Right lobe of liver (tissue), 4 donors: ENCODE measurements at regions not wholly inside any gene's neighbourhood (a gene's known extent, or its start where the extent isn't known, plus 50 kb on each side); places are given as distances from the start of the nearest gene placed in this dataset.

Source experiments
- POLR2A ChIP-seq: fragments of 450-650 bp; IDR thresholded peaks from one replicate; pipeline ENCODE4 v1.6.1; 2017; ENCODE audit warnings: antibody characterized with exemption, mild to moderate bottlenecking
- TF ChIP-seq, protein P1 (sequence below), 4 donors: fragments of 200-600 bp in 3 of 4; fragments of 450-650 bp in 1 of 4; IDR thresholded peaks; one replicate each; pipeline versions ENCODE4 v1.5.1 to v1.8.0; 2016 to 2022; ENCODE audit warnings: antibody characterized with exemption in 4 of 4, mild to moderate bottlenecking in 2 of 4
- donor health status: DM: no; HTN: no; CAD: no.
- donor health status: DM: no; HTN: no; CAD: no.
- donor health status: DM: no; HTN: yes; CAD: no.

GRCh38 chr21:28818663-28819278 is 173.9 kb downstream of the LTN1 start:
- TF ChIP-seq, protein P1, sequence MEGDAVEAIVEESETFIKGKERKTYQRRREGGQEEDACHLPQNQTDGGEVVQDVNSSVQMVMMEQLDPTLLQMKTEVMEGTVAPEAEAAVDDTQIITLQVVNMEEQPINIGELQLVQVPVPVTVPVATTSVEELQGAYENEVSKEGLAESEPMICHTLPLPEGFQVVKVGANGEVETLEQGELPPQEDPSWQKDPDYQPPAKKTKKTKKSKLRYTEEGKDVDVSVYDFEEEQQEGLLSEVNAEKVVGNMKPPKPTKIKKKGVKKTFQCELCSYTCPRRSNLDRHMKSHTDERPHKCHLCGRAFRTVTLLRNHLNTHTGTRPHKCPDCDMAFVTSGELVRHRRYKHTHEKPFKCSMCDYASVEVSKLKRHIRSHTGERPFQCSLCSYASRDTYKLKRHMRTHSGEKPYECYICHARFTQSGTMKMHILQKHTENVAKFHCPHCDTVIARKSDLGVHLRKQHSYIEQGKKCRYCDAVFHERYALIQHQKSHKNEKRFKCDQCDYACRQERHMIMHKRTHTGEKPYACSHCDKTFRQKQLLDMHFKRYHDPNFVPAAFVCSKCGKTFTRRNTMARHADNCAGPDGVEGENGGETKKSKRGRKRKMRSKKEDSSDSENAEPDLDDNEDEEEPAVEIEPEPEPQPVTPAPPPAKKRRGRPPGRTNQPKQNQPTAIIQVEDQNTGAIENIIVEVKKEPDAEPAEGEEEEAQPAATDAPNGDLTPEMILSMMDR (IDR thresholded peaks at IDR 0.05): no peak
- no peak for TF ChIP-seq POLR2A
